Endothelial cell of umbilical vein (primary cell): ENCODE measurements at regions not wholly inside any gene's neighbourhood (a gene's known extent, or its start where the extent isn't known, plus 50 kb on each side); places are given as distances from the start of the nearest gene placed in this dataset.

Experiments
- BruUV-seq: library from RNA; stranded (reverse); fragments of 400-500 nt; replicated peaks from 2 replicates; lab custom pipeline; 2021; lab: Mats Ljungman, UMichigan
- CTCF ChIA-PET: fragments of 300-600, 350-600 bp; sonication (Branson Sonifier 250); formaldehyde crosslinking; loops from one replicate; lab custom pipeline; 2021; ENCODE audit warnings: antibody characterized with exemption, inconsistent platforms; lab: Charles Lee
- POLR2A ChIA-PET: fragments of 300-600, 350-600 bp; sonication (Branson Sonifier 250); formaldehyde crosslinking; loops from one replicate; lab custom pipeline; 2021; ENCODE audit warnings: antibody characterized with exemption, inconsistent platforms; lab: Charles Lee
- DNase-seq: peaks from one replicate; pipeline ENCODE4 v3.0.0-alpha.2; 2011; ENCODE audit warnings: low read depth, low spot score
- FAIRE-seq: peaks from 2 replicates; lab custom pipeline; 2011; peaks lifted over from hg19 to GRCh38; lab: Jason Lieb, UNC
- H2AFZ ChIP-seq: 2 replicates; pipeline ENCODE4 v1.6.0; 2012; ENCODE audit warnings: low read depth, low read length, control low read depth, inconsistent platforms
- H3K27ac ChIP-seq: 2 replicates; pipeline ENCODE4 v1.5.1; 2011; ENCODE audit warnings: low read depth, mild to moderate bottlenecking, control low read depth, low read length, moderate library complexity; ENCODE audit not compliant: insufficient read depth
- H3K27me3 ChIP-seq, 2 experiments: 2 replicates each; pipeline versions ENCODE4 v1.6.0 to v1.6.1; 2011; ENCODE audit warnings: low read length in 2 of 2, mixed read lengths in 1 of 2; ENCODE audit not compliant: control insufficient read depth in 2 of 2, insufficient read depth in 2 of 2
- H3K36me3 ChIP-seq, 2 experiments: 2 replicates in 1 of 2; 3 replicates in 1 of 2; pipeline ENCODE4 v1.5.1; 2011; ENCODE audit warnings: low read length in 2 of 2, mild to moderate bottlenecking in 1 of 2, moderate library complexity in 1 of 2; ENCODE audit not compliant: control insufficient read depth in 2 of 2, insufficient read depth in 2 of 2; ENCODE audit errors: extremely low read depth in 1 of 2
- H3K4me1 ChIP-seq: 3 replicates; pipeline ENCODE4 v1.5.1; 2011; ENCODE audit warnings: mild to moderate bottlenecking, low read length; ENCODE audit not compliant: control insufficient read depth, insufficient read depth; ENCODE audit errors: extremely low read depth
- H3K4me2 ChIP-seq: 2 replicates; pipeline ENCODE4 v1.6.1; 2011; ENCODE audit warnings: low read length, control low read depth, mixed read lengths; ENCODE audit not compliant: insufficient read depth
- H3K4me3 ChIP-seq, 3 experiments: fragments of 200-600 bp in 1 of 3; sonication (generic), shearing (Covaris generic) in 1 of 3; replicated peaks in 1 of 3; 2 replicates each; pipeline ENCODE4 v1.5.1; 2011 to 2016; ENCODE audit warnings: control low read depth in 3 of 3, low read length in 3 of 3, mild to moderate bottlenecking in 2 of 3, inconsistent platforms in 1 of 3, low read depth in 1 of 3, moderate library complexity in 1 of 3; ENCODE audit not compliant: insufficient read depth in 1 of 3
- H3K79me2 ChIP-seq: 2 replicates; pipeline ENCODE4 v1.6.0; 2012; ENCODE audit warnings: low read length, inconsistent platforms; ENCODE audit not compliant: control insufficient read depth, insufficient read depth
- H3K9ac ChIP-seq: replicated peaks from 2 replicates; pipeline ENCODE3; 2011; ENCODE audit warnings: low read length, control low read depth; ENCODE audit not compliant: insufficient read depth; ENCODE audit errors: extremely low read depth
- H3K9me1 ChIP-seq: replicated peaks from 3 replicates; pipeline ENCODE4 v1.6.0; 2011; ENCODE audit warnings: mild to moderate bottlenecking, low read length; ENCODE audit not compliant: control insufficient read depth, insufficient read depth; ENCODE audit errors: extremely low read depth
- H3K9me3 ChIP-seq: replicated peaks from 2 replicates; pipeline ENCODE4 v1.5.1; 2012; ENCODE audit warnings: low read length, inconsistent platforms; ENCODE audit not compliant: control insufficient read depth, insufficient read depth
- H4K20me1 ChIP-seq: replicated peaks from 2 replicates; pipeline ENCODE3; 2011; ENCODE audit warnings: mild to moderate bottlenecking, low read length; ENCODE audit not compliant: control insufficient read depth, insufficient read depth; ENCODE audit errors: extremely low read depth
- EZH2 ChIP-seq: IDR thresholded peaks from 2 replicates; pipeline ENCODE4 v1.6.1; 2012; ENCODE audit warnings: borderline replicate concordance, low read depth, mild to moderate bottlenecking, moderate library complexity, low read length, inconsistent platforms; ENCODE audit not compliant: severe bottlenecking
- FOS ChIP-seq: IDR thresholded peaks from 2 replicates; pipeline ENCODE4 v1.6.1; 2011; ENCODE audit warnings: mild to moderate bottlenecking, low read length, moderate library complexity, borderline replicate concordance; ENCODE audit not compliant: insufficient read depth
- GATA2 ChIP-seq: IDR thresholded peaks from 2 replicates; pipeline ENCODE4 v1.7.0; 2011; ENCODE audit warnings: low read depth, mild to moderate bottlenecking, moderate library complexity, mixed read lengths, low read length; ENCODE audit not compliant: insufficient read length, insufficient read depth
- JUN ChIP-seq: IDR thresholded peaks from 2 replicates; pipeline ENCODE4 v1.6.1; 2011; ENCODE audit warnings: borderline replicate concordance, low read depth; ENCODE audit not compliant: insufficient read length, insufficient read depth
- MAX ChIP-seq: IDR thresholded peaks from 2 replicates; pipeline ENCODE4 v1.6.1; 2011; ENCODE audit not compliant: insufficient read depth, insufficient read length
- POLR2A ChIP-seq: IDR thresholded peaks from 2 replicates; pipeline ENCODE4 v1.6.1; 2012; ENCODE audit warnings: low read depth, mild to moderate bottlenecking, control low read depth, low read length
- dilution Hi-C: fragments of 300-500 bp; cut with MboI; formaldehyde crosslinking; loops from one replicate; pipeline ENCODE4 v1.15.0; 2019; ENCODE audit warnings: low sequenced_read_pairs; ENCODE audit not compliant: extremely low pct_ligation_motif_present
- intact Hi-C: fragments of 100-400 bp; cut with micrococcal nuclease; formaldehyde crosslinking; loops from one replicate; pipeline ENCODE4 v1.10.0; 2022
- TF ChIP-seq, protein P1 (sequence below), 2 donors: IDR thresholded peaks; 1 replicate in 1 of 2; 2 replicates in 1 of 2; pipeline ENCODE4 v1.5.1; 2011; ENCODE audit warnings: low read length in 2 of 2, mild to moderate bottlenecking in 2 of 2, moderate library complexity in 2 of 2, control low read depth in 1 of 2, inconsistent platforms in 1 of 2, low read depth in 1 of 2; ENCODE audit not compliant: insufficient read depth in 1 of 2; ENCODE audit errors: extremely low read depth in 1 of 2

DNA sequence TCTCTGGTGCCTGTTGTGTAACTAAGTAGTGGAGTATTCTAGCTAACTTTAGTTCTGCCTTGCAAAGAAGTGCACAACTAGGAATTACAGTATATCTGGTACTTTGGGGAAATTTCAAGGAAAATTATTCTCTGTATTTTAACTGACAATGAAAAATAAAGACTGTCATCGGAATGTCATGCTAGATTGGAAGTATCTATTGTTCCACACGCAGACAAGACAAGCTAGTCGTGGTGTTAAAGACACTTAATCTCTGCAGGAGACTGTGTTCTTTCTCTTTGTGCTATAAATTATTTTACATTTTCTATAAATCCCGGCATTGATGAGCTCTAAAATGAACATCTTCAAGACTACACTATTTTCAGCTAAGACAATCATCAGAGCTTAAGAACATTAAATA lies 1068.8 kb upstream of the ADGRL4 start:
- CTCF ChIA-PET, result interaction anchor here (1.1 kb wide), 1 partner anchor 10 kb away, joined by 3 read pairs; no protein-coding TSS in a partner anchor
- BruUV-seq, result no TSS peak
- Histone ChIP-seq H3K27ac (no peak overlapping the region), H2AFZ (no peak overlapping the region), H3K9me3 (no peaks in the 10 kb centered on the region), H3K79me2 (no peaks in the 10 kb centered on the region), H4K20me1 (no peaks in the 10 kb centered on the region), H3K9ac (no peak overlapping the region), H3K27me3 (no peaks in the 10 kb centered on the region), H3K4me2 (no peak overlapping the region), H3K4me1 (no peaks in the 10 kb centered on the region), H3K9me1 (no peaks in the 10 kb centered on the region), H3K36me3 (no peaks in the 10 kb centered on the region), H3K4me3 (no peak overlapping the region)
- POLR2A ChIA-PET, result no interaction called here
- TF ChIP-seq EZH2, result no peak
- TF ChIP-seq GATA2, result no peak
- TF ChIP-seq POLR2A, result no peak
- TF ChIP-seq, protein P1, sequence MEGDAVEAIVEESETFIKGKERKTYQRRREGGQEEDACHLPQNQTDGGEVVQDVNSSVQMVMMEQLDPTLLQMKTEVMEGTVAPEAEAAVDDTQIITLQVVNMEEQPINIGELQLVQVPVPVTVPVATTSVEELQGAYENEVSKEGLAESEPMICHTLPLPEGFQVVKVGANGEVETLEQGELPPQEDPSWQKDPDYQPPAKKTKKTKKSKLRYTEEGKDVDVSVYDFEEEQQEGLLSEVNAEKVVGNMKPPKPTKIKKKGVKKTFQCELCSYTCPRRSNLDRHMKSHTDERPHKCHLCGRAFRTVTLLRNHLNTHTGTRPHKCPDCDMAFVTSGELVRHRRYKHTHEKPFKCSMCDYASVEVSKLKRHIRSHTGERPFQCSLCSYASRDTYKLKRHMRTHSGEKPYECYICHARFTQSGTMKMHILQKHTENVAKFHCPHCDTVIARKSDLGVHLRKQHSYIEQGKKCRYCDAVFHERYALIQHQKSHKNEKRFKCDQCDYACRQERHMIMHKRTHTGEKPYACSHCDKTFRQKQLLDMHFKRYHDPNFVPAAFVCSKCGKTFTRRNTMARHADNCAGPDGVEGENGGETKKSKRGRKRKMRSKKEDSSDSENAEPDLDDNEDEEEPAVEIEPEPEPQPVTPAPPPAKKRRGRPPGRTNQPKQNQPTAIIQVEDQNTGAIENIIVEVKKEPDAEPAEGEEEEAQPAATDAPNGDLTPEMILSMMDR (IDR thresholded peaks at IDR 0.05; ENCODE audit: extremely low read depth in 1 of 2, insufficient read depth in 1 of 2, low read depth in 1 of 2, low read length in 2 of 2), result no peak
- TF ChIP-seq MAX, result no peak
- no peak for TF ChIP-seq FOS
- no peak for TF ChIP-seq JUN
- intact Hi-C loops (no loop called here), dilution Hi-C loops (no loop called here)
- FAIRE-seq (no peak), DNase-seq (no peak)
